Bronchial epithelial cell (primary cell): ENCODE measurements at regions not wholly inside any gene's neighbourhood (a gene's known extent, or its start where the extent isn't known, plus 50 kb on each side); places are given as distances from the start of the nearest gene placed in this dataset.
"Not testable (repeated sequence)": the region's sequence is repeated elsewhere in the genome, so short reads cannot be mapped to it uniquely, and the experiment has no call there.

Source experiments
- DNase-seq: peaks from one replicate; pipeline ENCODE4 v3.0.0-alpha.2; 2010; ENCODE audit warnings: low read depth
- FAIRE-seq: peaks from 2 replicates; lab custom pipeline; 2011; peaks lifted over from hg19 to GRCh38; lab: Jason Lieb, UNC
- H3K27me3 ChIP-seq: 2 replicates; pipeline ENCODE4 v1.5.1; 2011; ENCODE audit warnings: low read length; ENCODE audit not compliant: control insufficient read depth, insufficient read depth
- H3K36me3 ChIP-seq: 2 replicates; pipeline ENCODE4 v1.5.1; 2011; ENCODE audit warnings: low read length; ENCODE audit not compliant: control insufficient read depth, insufficient read depth
- H3K4me3 ChIP-seq: 2 replicates; pipeline ENCODE4 v1.5.1; 2011; ENCODE audit warnings: mild to moderate bottlenecking, low read depth, low read length, control low read depth
- CTCF ChIP-seq: IDR thresholded peaks from 2 replicates; pipeline ENCODE4 v1.5.1; 2011; ENCODE audit warnings: mild to moderate bottlenecking, moderate library complexity, low read length, control low read depth, inconsistent platforms; ENCODE audit not compliant: insufficient read depth, severe bottlenecking

DNA sequence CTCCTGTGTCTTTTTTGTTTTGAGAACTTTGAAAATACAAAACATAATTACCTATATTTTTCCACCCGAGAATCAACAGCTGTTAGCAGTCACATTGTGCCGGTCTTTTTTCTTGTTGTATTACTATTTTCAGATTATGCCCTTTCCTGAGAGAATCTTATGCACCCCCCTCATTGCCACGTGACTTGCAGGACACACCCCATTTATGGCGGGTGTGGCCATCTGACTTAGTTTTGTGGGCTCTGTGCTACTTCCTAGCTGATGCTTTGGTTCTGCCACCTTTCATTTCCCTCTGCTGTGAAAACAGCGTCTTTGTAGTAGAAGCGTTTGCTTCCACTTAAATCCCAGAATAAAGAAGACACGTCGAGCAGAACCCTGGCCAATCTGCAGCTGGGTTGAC is 82.8 kb upstream of the SOX13 start:
- DNase-seq (no peak), FAIRE-seq (no peak)
- no peak overlapping the region for H3K4me3 ChIP-seq
- no peak for TF ChIP-seq CTCF
- H3K36me3 ChIP-seq = no peaks in the 10 kb centered on the region
- H3K27me3 ChIP-seq = peaks cover 2% of the 10 kb centered on the region

DNA sequence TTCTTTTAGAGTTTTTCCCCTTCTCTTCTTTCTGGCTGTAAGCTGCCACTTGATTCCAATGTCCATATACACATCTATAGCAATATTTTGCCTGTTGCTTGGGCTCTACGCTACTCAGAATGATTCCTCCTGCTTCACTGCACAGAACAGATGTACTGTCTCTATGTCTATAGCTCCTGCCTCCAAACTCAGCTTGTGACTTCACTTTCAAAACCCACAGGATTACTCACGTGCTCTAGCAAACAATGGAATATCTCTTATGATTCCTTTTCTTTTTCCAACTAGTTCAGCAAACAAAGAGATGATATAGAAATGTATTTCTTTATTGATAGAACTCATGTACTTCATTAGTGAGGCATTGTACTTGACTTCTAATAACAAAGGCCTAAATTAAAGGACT is 80.5 kb upstream of the SOX13 start:
- no peaks in the 10 kb centered on the region for H3K36me3 ChIP-seq
- no peak overlapping the region for H3K4me3 ChIP-seq
- H3K27me3 ChIP-seq = peaks cover 5% of the 10 kb centered on the region
- FAIRE-seq (no peak), DNase-seq (no peak)
- TF ChIP-seq CTCF = no peak

DNA sequence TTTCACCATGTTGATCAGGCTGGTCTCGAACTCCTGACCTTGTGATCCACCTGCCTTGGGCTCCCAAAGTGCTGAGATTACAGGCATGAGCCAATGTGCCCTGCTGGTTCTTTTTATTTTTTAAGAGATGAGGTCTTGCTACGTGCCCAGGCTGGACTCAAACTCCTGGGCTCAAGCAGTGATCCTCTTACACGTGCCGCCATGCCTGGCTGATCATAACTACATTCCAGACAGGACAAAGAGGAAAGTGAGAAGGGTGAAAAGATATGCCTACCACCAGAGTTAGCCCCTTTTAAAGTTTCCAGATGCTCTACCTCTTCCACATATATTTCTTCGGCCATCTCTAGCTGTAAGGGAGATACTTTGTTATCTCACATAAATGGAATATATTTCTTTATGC is 79.7 kb upstream of the SOX13 start:
- Histone ChIP-seq H3K27me3 (peaks cover 5% of the 10 kb centered on the region), H3K4me3 (no peak overlapping the region), H3K36me3 (no peaks in the 10 kb centered on the region)
- TF ChIP-seq CTCF = no peak
- DNase-seq (no peak), FAIRE-seq (no peak)

DNA sequence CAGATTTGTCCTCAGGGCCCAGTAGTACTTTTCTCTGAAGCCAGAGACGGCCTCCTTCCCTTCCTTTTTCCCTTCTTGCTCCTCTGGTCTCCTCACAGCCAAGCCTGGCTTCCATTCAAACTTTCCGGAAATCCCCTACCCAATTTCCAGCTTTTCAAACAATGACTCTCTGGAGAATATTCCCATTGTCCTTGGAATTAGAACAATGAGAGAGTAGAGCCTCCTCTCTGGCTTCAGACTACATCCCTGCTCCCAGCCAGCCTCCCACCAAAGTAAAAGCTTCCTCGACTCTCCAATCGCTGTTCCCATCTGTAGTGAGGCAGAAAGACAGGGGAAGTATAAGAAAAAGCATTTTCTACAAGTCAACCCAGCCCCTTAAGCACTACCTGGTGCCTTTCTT is 77.7 kb upstream of the SOX13 start:
- H3K36me3 ChIP-seq = no peaks in the 10 kb centered on the region
- no peak for TF ChIP-seq CTCF
- no peak overlapping the region for H3K4me3 ChIP-seq
- peaks cover 5% of the 10 kb centered on the region for H3K27me3 ChIP-seq
- no peak for DNase-seq
- FAIRE-seq = no peak

DNA sequence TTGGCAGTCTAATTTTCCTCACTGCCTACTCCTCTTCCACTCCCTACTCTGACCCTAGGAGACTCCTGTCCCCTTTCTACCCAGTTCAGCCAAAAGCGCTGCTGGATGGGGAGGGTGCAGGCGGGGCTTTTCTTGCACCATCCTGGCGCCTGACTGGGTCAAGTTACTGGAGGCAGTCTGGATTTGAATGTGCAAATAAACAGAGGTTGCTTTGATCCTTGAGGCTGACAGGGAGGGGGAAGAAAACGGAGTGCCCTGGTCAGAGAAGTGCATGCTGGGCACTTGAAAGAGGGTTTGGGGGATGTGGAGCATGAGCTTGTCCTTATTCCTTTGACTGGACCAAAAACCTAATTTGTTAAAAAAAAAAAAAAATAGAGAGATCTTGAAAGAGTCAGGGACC is 76.8 kb upstream of the SOX13 start:
- no peak for FAIRE-seq
- no peak for DNase-seq
- no peak for TF ChIP-seq CTCF
- H3K27me3 ChIP-seq = peaks cover 5% of the 10 kb centered on the region
- no peaks in the 10 kb centered on the region for H3K36me3 ChIP-seq
- no peak overlapping the region for H3K4me3 ChIP-seq

- not testable (repeated sequence) for DNase-seq, FAIRE-seq, H3K4me3 ChIP-seq, H3K27me3 ChIP-seq, H3K36me3 ChIP-seq
Measured at GRCh38 chr1:203998571-203998970, 74.3 kb upstream of the SOX13 start.
